ENCODE measurements at regions not wholly inside any gene's neighbourhood (a gene's known extent, or its start where the extent isn't known, plus 50 kb on each side); places are given as distances from the start of the nearest gene placed in this dataset.
A peak's percentile ranks its signal among the peaks of the same experiment; 100 is the strongest.
"Not testable (repeated sequence)": the region's sequence is repeated elsewhere in the genome, so short reads cannot be mapped to it uniquely, and the experiment has no call there.

- CTCF ChIA-PET = interaction anchor here (1.0 to 2.5 kb wide), 4 partner anchors 11 to 272 kb away, joined by 3 to 12 read pairs (median 4); no protein-coding TSS in a partner anchor
- DNase-seq (ENCODE audit: extremely low spot score) = no peak
- POLR2A ChIA-PET = no interaction called here
- no peak for TF ChIP-seq CTCF (IDR thresholded peaks at IDR 0.05; ENCODE audit: control extremely low read depth, extremely low read depth, low read depth, missing control alignments)
Measured at GRCh38 chr2:238512247-238512867, 85.6 kb downstream of the ASB1 start.

- POLR2A ChIA-PET = no interaction called here
- peak; percentile 45 for TF ChIP-seq CTCF (IDR thresholded peaks at IDR 0.05; ENCODE audit: control extremely low read depth, extremely low read depth, low read depth, missing control alignments)
- CTCF ChIA-PET = interaction anchor here (0.9 to 2.5 kb wide), 9 partner anchors 10 to 1629 kb away, joined by 3 to 12 read pairs (median 3); no protein-coding TSS in a partner anchor
- peak; percentile 58 for DNase-seq (ENCODE audit: extremely low spot score)
Measured at GRCh38 chr2:238513346-238513745, 86.6 kb downstream of the ASB1 start.

GRCh38 chr2:238514024-238514423 is 87.3 kb downstream of the ASB1 start:
- CTCF ChIA-PET = interaction anchor here (0.9 to 2.5 kb wide), 8 partner anchors 9 to 1628 kb away, joined by 3 to 12 read pairs (median 3); no protein-coding TSS in a partner anchor

GRCh38 chr2:238515377-238515776 is 88.7 kb downstream of the ASB1 start:
- TF ChIP-seq CTCF (IDR thresholded peaks at IDR 0.05; ENCODE audit: control extremely low read depth, extremely low read depth, low read depth, missing control alignments) = no peak
- ChIA-PET CTCF (interaction anchor here (0.7 kb wide), 1 partner anchor 270 kb away, joined by 3 read pairs; no protein-coding TSS in a partner anchor), POLR2A (no interaction called here)
- no peak for DNase-seq (ENCODE audit: extremely low spot score)

More at GRCh38 chr2:238514024-238514423, 87.3 kb downstream of the ASB1 start:
- DNase-seq (ENCODE audit: extremely low spot score); POLR2A ChIA-PET: not testable (repeated sequence)

- no peak for DNase-seq (ENCODE audit: extremely low spot score)
- CTCF ChIA-PET = interaction anchor here (0.9 to 1.5 kb wide), 4 partner anchors 9 to 267 kb away, joined by 3 to 4 read pairs (median 3); no protein-coding TSS in a partner anchor
- no peak for TF ChIP-seq CTCF (IDR thresholded peaks at IDR 0.05; ENCODE audit: control extremely low read depth, extremely low read depth, low read depth, missing control alignments)
- POLR2A ChIA-PET = no interaction called here
Measured at GRCh38 chr2:238517209-238517608, 90.5 kb downstream of the ASB1 start.

GRCh38 chr2:238518172-238518820 is 91.6 kb downstream of the ASB1 start:
- CTCF ChIA-PET = interaction anchor here (1.1 to 1.5 kb wide), 2 partner anchors 10 to 40 kb away, joined by 3 to 4 read pairs; no protein-coding TSS in a partner anchor
- POLR2A ChIA-PET = no interaction called here
- no peak for TF ChIP-seq CTCF (IDR thresholded peaks at IDR 0.05; ENCODE audit: control extremely low read depth, extremely low read depth, low read depth, missing control alignments)
- no peak for DNase-seq (ENCODE audit: extremely low spot score)

GRCh38 chr2:238518821-238519186 is 92.1 kb downstream of the ASB1 start:
- ChIA-PET POLR2A (no interaction called here), CTCF (no interaction called here)
- DNase-seq (ENCODE audit: extremely low spot score) = no peak
- no peak for TF ChIP-seq CTCF (IDR thresholded peaks at IDR 0.05; ENCODE audit: control extremely low read depth, extremely low read depth, low read depth, missing control alignments)
